MM.1S (cell line): ENCODE measurements at regions not wholly inside any gene's neighbourhood (a gene's known extent, or its start where the extent isn't known, plus 50 kb on each side); places are given as distances from the start of the nearest gene placed in this dataset.

Source experiments
- CTCF ChIP-seq: fragments of 300-600 bp; sonication (generic); IDR thresholded peaks from 2 replicates; pipeline ENCODE4 v1.5.1; 2016; ENCODE audit warnings: antibody characterized with exemption, low read length, mixed read lengths
- EZH2phosphoT487 ChIP-seq: fragments of 300-600 bp; sonication (generic); IDR thresholded peaks from 2 replicates; pipeline ENCODE4 v1.6.1; 2018; ENCODE audit warnings: antibody characterized with exemption, low read length

- no peak for TF ChIP-seq CTCF
- TF ChIP-seq EZH2phosphoT487 = no peak
Observed at GRCh38 chr12:66058554-66058953, 72.0 kb downstream of the LLPH start.
